Pancreas (tissue), 10 donors: ENCODE measurements at regions not wholly inside any gene's neighbourhood (a gene's known extent, or its start where the extent isn't known, plus 50 kb on each side); places are given as distances from the start of the nearest gene placed in this dataset.

Experiments used
- ATAC-seq, 4 donors: fragments of 200-7000 bp; cut with Tn5 transposase; one replicate each; pipeline versions ENCODE4 v1.8.0 to v1.9.1; 2020; ENCODE audit warnings: mild to moderate bottlenecking in 4 of 4, moderate library complexity in 4 of 4
- DNase-seq, 6 donors: peaks; one replicate each; pipeline ENCODE4 v3.0.0-alpha.2; 2020
- FAIRE-seq: peaks from 2 replicates; lab custom pipeline; 2012; peaks lifted over from hg19 to GRCh38; lab: Jason Lieb, UNC
- H3K27ac ChIP-seq, 4 donors: fragments of 200-600 bp; sonication (generic); 1 replicate in 3 of 4; 2 replicates in 1 of 4; pipeline versions ENCODE4 v1.5.0 to v1.8.0; 2020
- H3K27me3 ChIP-seq, 4 donors: fragments of 200-600 bp; one replicate each; pipeline ENCODE4 v1.8.0; 2021
- H3K36me3 ChIP-seq, 3 donors: fragments of 200-600 bp; sonication (generic) in 1 of 3; one replicate each; pipeline versions ENCODE4 v1.5.0 to v1.8.0; 2020 to 2021
- H3K4me1 ChIP-seq, 3 donors: fragments of 200-600 bp; one replicate each; pipeline ENCODE4 v1.8.0; 2021
- H3K4me3 ChIP-seq, 4 donors: fragments of 200-600 bp; sonication (generic) in 2 of 4; one replicate each; pipeline versions ENCODE4 v1.5.0 to v1.8.0; 2020 to 2021
- H3K9me3 ChIP-seq, 4 donors: fragments of 200-600 bp; one replicate each; pipeline ENCODE4 v1.8.0; 2021
- CTCF ChIP-seq, 4 donors: fragments of 200-600 bp; sonication (generic) in 3 of 4; IDR thresholded peaks; one replicate each; pipeline versions ENCODE4 v1.5.0 to v1.8.0; 2021; ENCODE audit warnings: antibody characterized with exemption in 4 of 4
- WGBS, 2 donors: extraction: QIAGEN DNeasy Blood & Tissue Kit; methylation state at CpG; one replicate each; pipeline ENCODE4 v1.1.7; 2013; 5-methylcytosine and 5-hydroxymethylcytosine counted together
- intact Hi-C, 3 donors: fragments of 100-400 bp; cut with DNase I; formaldehyde crosslinking; loops; one replicate each; pipeline versions ENCODE4 v1.11.1 to v1.14.2; 2022
- donor health status: healthy with polysubstance abuse.
- donor health status: DM: no; HTN: no; CAD: no; lungs with moderate emphysema.
- donor health status: DM: no; HTN: no; CAD: no.
- donor health status: control.
- donor health status: control.
- donor health status: Bipolar disorder and iron deficiency.
- donor health status: DM: yes; HTN: yes; CAD: no.
- donor health status: DM: no; HTN: no; CAD: no.
- donor health status: DM: no; HTN: no; CAD: no.
- donor health status: DM: yes; HTN: yes; CAD: no.

- intact Hi-C loops: no loop called here
- Histone ChIP-seq H3K27me3 (no peaks in the 10 kb centered on the region), H3K4me1 (no peaks in the 10 kb centered on the region), H3K36me3 (no peaks in the 10 kb centered on the region), H3K27ac (no peak overlapping the region), H3K9me3 (no peaks in the 10 kb centered on the region), H3K4me3 (no peak overlapping the region)
- ATAC-seq (no peak), FAIRE-seq (no peak), DNase-seq (no peak)
- TF ChIP-seq CTCF (IDR thresholded peaks at IDR 0.05): no peak
- WGBS, 2 donors: 83 to 89% methylated on average over 2 of the region's 2 CpGs
Measured at GRCh38 chr3:159059395-159059794, 257.5 kb downstream of the MFSD1 start.

- Histone ChIP-seq H3K4me1 (no peaks in the 10 kb centered on the region), H3K4me3 (no peak overlapping the region), H3K27me3 (no peaks in the 10 kb centered on the region), H3K27ac (no peak overlapping the region), H3K36me3 (no peaks in the 10 kb centered on the region), H3K9me3 (no peaks in the 10 kb centered on the region)
- no peak for DNase-seq
- no peak for ATAC-seq
- intact Hi-C loops: no loop called here
- TF ChIP-seq CTCF (IDR thresholded peaks at IDR 0.05): no peak
- FAIRE-seq: no peak
- WGBS, 2 donors: 74 to 82% methylated on average over 6 of the region's 6 CpGs
Measured at GRCh38 chr3:159062734-159063410, 261.0 kb downstream of the MFSD1 start.

GRCh38 chr3:159069091-159069490 is 267.2 kb downstream of the MFSD1 start, which contains the start of gene IQCJ:
IQCJ (plus strand) TSS chr3:159069319.
- ATAC-seq (no peak), FAIRE-seq (no peak), DNase-seq (no peak)
- no peaks in the 10 kb centered on the region for H3K9me3 ChIP-seq
- no peaks in the 10 kb centered on the region for H3K36me3 ChIP-seq
- 37 to 45% methylated on average over 7 of the region's 7 CpGs for WGBS, 2 donors
- H3K4me3 ChIP-seq: no peak within 1 kb of the TSS
- intact Hi-C loops: no loop called here
- TF ChIP-seq CTCF (IDR thresholded peaks at IDR 0.05): no peak
- no peak within 1 kb of the TSS for H3K27ac ChIP-seq
- H3K4me1 ChIP-seq: no peaks in the 10 kb centered on the region
- no peaks in the 10 kb centered on the region for H3K27me3 ChIP-seq

GRCh38 chr3:159069866-159070425 is 268.1 kb downstream of the MFSD1 start:
- H3K4me1 ChIP-seq: no peaks in the 10 kb centered on the region
- H3K27me3 ChIP-seq: no peaks in the 10 kb centered on the region
- 39 to 48% methylated on average over 5 of the region's 5 CpGs for WGBS, 2 donors
- ATAC-seq (no peak), FAIRE-seq (no peak), DNase-seq (no peak)
- H3K4me3 ChIP-seq: no peak overlapping the region
- H3K27ac ChIP-seq: no peak overlapping the region
- no peaks in the 10 kb centered on the region for H3K36me3 ChIP-seq
- intact Hi-C loops: no loop called here
- TF ChIP-seq CTCF (IDR thresholded peaks at IDR 0.05): no peak
- no peaks in the 10 kb centered on the region for H3K9me3 ChIP-seq
